ENCODE measurements at regions not wholly inside any gene's neighbourhood (a gene's known extent, or its start where the extent isn't known, plus 50 kb on each side); places are given as distances from the start of the nearest gene placed in this dataset.

DNA sequence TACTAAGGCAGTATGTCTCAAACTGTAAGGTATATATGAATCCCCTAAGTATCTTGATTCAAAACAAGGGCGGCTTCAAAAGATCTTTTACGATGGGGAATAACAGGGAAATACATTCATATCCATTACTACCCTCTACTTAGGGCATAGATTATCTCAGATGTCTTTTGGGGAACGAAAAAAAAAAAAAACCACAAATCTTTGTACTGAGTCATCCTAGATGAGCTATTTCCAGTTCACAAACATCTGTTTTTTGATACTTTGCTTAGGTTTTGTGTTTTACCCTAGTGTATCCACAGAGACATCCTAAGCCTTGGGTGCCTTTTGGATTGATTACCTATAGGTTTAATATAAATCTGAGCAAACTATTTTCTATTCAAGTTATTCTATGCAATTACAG, 457.2 kb downstream of the NLGN4X start:
- TF ChIP-seq EZH2phosphoT487 (IDR thresholded peaks at IDR 0.05; ENCODE audit: unreplicated experiment) (no peak), POLR2AphosphoS5 (IDR thresholded peaks at IDR 0.05; ENCODE audit: low read depth) (no peak)
- TF ChIP-seq, protein P1, sequence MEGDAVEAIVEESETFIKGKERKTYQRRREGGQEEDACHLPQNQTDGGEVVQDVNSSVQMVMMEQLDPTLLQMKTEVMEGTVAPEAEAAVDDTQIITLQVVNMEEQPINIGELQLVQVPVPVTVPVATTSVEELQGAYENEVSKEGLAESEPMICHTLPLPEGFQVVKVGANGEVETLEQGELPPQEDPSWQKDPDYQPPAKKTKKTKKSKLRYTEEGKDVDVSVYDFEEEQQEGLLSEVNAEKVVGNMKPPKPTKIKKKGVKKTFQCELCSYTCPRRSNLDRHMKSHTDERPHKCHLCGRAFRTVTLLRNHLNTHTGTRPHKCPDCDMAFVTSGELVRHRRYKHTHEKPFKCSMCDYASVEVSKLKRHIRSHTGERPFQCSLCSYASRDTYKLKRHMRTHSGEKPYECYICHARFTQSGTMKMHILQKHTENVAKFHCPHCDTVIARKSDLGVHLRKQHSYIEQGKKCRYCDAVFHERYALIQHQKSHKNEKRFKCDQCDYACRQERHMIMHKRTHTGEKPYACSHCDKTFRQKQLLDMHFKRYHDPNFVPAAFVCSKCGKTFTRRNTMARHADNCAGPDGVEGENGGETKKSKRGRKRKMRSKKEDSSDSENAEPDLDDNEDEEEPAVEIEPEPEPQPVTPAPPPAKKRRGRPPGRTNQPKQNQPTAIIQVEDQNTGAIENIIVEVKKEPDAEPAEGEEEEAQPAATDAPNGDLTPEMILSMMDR (conservative IDR thresholded peaks at IDR 0.05; ENCODE audit: low read depth in 2 of 2), result no peak
